HFF-Myc (cell line): ENCODE measurements at regions not wholly inside any gene's neighbourhood (a gene's known extent, or its start where the extent isn't known, plus 50 kb on each side); places are given as distances from the start of the nearest gene placed in this dataset.

Experiments used
- DNase-seq: peaks from one replicate; pipeline ENCODE4 v3.0.0-alpha.2; 2011; ENCODE audit warnings: low read depth; ENCODE audit errors: extremely low read depth
- H3K4me3 ChIP-seq: replicated peaks from 2 replicates; pipeline ENCODE4 v1.5.1; 2011; ENCODE audit warnings: low read depth, mild to moderate bottlenecking, control low read depth, low read length
- TF ChIP-seq, protein P1 (sequence below): IDR thresholded peaks from 2 replicates; pipeline ENCODE4 v1.5.1; 2012; ENCODE audit warnings: mild to moderate bottlenecking, low read depth, low read length, control low read depth; ENCODE audit errors: missing control alignments

DNA sequence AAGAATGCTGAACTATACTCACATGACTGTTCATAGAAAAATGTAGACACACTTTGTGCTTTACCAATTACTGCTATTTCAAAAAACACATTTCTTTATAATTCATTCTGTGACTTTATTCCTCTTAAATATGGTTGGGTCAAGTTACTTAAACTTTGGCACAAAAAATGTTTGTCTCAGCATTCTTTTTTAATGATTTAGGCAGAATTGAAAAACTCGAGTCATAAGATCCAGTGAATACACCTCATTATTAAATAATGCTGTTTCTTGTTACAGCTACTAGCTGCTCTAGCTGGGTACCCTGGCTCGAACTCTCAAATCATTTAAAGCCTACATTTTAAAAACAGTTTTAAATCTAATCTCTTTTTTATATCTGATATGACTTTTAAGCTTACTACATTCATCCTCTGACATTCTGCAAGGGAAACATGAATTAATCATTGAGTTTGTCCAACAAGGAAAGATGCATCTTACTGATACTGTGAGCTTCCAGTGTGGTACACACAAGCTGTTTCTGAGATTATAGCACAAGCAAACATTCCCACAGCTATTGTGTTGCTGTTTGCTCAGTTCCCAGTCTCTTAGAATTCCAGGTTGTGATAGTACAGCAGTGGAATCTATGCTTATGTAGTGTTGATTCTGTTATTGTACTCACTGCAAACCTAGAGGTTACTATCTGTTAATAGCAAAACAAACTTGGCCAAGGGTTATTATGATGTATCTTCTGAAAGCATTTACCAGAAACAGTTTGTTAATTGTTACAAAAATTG lies 746.5 kb downstream of the USP25 start:
- TF ChIP-seq, protein P1, sequence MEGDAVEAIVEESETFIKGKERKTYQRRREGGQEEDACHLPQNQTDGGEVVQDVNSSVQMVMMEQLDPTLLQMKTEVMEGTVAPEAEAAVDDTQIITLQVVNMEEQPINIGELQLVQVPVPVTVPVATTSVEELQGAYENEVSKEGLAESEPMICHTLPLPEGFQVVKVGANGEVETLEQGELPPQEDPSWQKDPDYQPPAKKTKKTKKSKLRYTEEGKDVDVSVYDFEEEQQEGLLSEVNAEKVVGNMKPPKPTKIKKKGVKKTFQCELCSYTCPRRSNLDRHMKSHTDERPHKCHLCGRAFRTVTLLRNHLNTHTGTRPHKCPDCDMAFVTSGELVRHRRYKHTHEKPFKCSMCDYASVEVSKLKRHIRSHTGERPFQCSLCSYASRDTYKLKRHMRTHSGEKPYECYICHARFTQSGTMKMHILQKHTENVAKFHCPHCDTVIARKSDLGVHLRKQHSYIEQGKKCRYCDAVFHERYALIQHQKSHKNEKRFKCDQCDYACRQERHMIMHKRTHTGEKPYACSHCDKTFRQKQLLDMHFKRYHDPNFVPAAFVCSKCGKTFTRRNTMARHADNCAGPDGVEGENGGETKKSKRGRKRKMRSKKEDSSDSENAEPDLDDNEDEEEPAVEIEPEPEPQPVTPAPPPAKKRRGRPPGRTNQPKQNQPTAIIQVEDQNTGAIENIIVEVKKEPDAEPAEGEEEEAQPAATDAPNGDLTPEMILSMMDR, result no peak
- no peak for DNase-seq
- no peak overlapping the region for H3K4me3 ChIP-seq

DNA sequence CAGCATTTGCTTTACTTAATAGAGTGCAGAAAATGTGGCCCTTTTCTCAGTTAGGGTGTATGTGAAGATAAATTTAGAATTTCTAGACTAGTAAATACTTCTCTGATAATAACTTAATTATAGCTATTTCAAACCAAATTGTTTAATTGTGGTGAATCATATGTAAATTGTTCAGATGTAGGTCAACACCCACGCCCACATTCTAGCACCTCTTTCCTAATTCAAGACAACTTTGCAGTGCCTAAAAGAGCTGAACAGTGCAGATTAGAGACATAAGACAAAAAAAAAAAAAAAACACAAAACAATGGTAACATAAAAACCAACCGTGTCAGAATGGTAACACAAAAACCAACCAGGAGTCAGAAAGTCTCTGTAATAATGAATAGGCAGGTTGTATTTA lies 758.3 kb downstream of the USP25 start:
- DNase-seq, result no peak
- TF ChIP-seq, protein P1, result no peak
- H3K4me3 ChIP-seq, result no peak overlapping the region

DNA sequence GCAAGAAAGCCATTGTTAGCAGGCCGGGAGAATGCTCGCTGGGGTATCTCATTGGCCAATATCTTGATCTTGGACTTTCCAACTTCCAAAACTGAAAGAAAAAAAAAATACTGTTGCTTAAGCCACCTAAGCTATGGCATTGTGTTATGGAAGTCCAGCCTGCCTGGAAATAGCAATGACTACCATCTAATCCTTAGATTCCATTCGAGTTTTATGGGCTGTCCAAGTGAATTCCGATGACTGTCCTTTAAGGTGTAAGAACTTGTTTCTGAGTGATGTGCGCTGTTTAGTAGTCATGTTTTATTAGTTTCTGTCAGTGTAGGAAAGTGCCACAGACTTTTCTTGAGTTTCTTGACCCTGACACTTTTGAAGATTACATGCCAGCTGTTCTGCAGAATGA lies 762.6 kb downstream of the USP25 start:
- no peak overlapping the region for H3K4me3 ChIP-seq
- TF ChIP-seq, protein P1, result no peak

DNA sequence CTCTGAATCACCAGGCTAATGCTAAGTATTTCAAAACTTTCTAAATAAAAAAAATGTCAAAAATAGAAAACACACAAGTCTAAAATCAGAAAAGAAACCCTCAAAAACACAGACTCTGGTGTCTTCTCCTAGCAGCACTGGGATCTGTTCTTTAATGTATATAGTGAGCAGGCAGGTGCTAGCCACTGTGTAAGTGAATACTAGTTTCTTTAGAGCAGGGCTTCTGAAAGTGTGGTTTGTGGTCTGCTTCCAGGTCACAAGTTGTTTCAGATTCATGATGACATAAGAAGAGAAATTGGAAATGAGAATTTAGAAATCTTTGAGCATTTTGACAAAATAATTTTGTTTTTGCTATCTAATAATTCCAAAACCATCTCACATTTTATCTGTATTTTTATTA lies 763.1 kb downstream of the USP25 start:
- no peak for DNase-seq
- TF ChIP-seq, protein P1, result no peak
- H3K4me3 ChIP-seq, result no peak overlapping the region

More for the DNA sequence above, 762.6 kb downstream of the USP25 start:
- DNase-seq, result no peak

DNA sequence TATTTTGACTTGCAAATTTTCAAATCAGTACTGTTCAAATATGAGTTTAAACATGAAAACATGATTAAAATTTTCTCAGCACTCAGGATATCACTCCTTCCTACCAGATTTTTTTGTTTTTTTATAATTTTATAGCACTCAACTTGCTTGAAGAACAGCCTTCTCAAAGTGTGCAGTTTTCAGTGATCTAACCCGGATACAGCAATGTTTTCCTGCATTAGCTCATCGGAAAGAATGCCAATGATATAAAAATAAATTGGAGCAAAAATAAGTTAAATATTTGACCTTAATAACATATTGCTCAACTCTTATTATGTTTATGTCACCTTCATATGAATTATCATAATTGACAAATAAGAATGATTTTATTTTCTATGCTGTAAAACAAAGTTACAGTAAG lies 766.8 kb downstream of the USP25 start:
- TF ChIP-seq, protein P1, result no peak
- DNase-seq, result no peak
- H3K4me3 ChIP-seq, result no peak overlapping the region

DNA sequence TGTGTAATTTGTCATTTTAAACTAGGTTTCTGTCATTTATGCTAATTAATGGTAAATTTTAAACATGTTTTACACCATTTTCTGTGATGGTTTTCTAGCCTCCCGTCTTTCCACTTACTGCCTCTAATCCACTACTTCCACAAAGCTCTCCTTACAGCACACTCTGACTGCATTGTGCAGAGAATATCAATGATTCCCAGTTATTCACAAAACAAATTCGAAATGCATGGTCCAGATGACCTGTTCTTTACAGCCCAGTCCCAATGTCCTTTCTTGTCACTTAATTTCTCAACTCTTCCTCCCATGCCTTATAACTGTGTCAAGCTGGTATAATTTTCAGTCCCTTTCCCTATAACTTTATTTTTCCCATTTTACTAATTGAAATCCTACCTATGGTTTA lies 770.5 kb downstream of the USP25 start:
- H3K4me3 ChIP-seq, result no peak overlapping the region
- TF ChIP-seq, protein P1, result no peak
- no peak for DNase-seq

DNA sequence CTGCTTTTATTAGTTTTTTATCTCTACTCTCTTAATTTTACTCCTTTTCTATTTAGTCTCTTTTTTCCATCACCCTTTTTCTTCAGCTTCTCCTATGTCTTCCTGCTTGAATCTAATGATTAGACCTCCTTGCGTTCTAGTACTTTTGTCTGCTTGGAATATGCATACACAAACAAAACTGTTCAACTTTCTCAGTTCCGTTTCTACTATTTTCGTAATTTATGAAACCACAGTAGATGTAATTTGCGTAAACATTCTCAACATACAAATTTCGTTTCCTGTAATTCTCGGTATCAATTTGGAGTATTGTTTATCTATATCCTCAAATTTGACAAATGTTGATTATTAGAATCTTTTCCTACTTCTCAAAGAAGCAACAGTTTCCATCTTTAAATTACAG lies 772.5 kb downstream of the USP25 start:
- no peak for DNase-seq
- H3K4me3 ChIP-seq, result no peak overlapping the region
- TF ChIP-seq, protein P1, result no peak
